Prostate gland (tissue), 2 donors: ENCODE measurements at regions not wholly inside any gene's neighbourhood (a gene's known extent, or its start where the extent isn't known, plus 50 kb on each side); places are given as distances from the start of the nearest gene placed in this dataset.

Source experiments
- DNase-seq: peaks from one replicate; pipeline ENCODE4 v3.0.0-alpha.2; 2019; ENCODE audit warnings: low spot score
- H3K27ac ChIP-seq, 2 donors: fragments of 200-600 bp; sonication (generic); 2 replicates each; pipeline ENCODE4 v1.5.1; 2017 to 2019
- H3K27me3 ChIP-seq: fragments of 200-600 bp; sonication (generic); replicated peaks from 2 replicates; pipeline ENCODE4 v1.5.1; 2019; ENCODE audit not compliant: insufficient read depth
- H3K36me3 ChIP-seq, 2 donors: fragments of 200-600 bp; sonication (generic); 1 replicate in 1 of 2; 2 replicates in 1 of 2; pipeline versions ENCODE4 v1.5.1 to v1.8.1; 2017 to 2019
- H3K4me1 ChIP-seq: fragments of 200-600 bp; sonication (generic); replicated peaks from 2 replicates; pipeline ENCODE4 v1.5.1; 2019
- H3K4me3 ChIP-seq, 2 donors: fragments of 200-600 bp; sonication (generic); 2 replicates each; pipeline ENCODE4 v1.5.1; 2017 to 2019
- H3K9me3 ChIP-seq: fragments of 200-600 bp; sonication (generic); 2 replicates; pipeline ENCODE4 v1.5.1; 2017
- POLR2A ChIP-seq: fragments of 450-650 bp; IDR thresholded peaks from one replicate; pipeline ENCODE4 v1.6.1; 2016; ENCODE audit warnings: antibody characterized with exemption, mild to moderate bottlenecking
- POLR2AphosphoS5 ChIP-seq: sonication (generic); formaldehyde crosslinking; IDR thresholded peaks from one replicate; pipeline ENCODE4 v1.6.1; 2017; ENCODE audit warnings: antibody characterized with exemption
- WGBS: methylation state at CpG from one replicate; pipeline ENCODE4 v1.1.5; 2018; 5-methylcytosine and 5-hydroxymethylcytosine counted together
- intact Hi-C: fragments of 100-400 bp; cut with DNase I; formaldehyde crosslinking; loops from one replicate; pipeline ENCODE4 v1.14.2; 2022
- TF ChIP-seq, protein P1 (sequence below), 4 experiments: fragments of 200-600 bp in 2 of 4; fragments of 450-650 bp in 2 of 4; sonication (generic) in 2 of 4; IDR thresholded peaks; 1 replicate in 3 of 4; 2 replicates in 1 of 4; pipeline ENCODE4 v1.5.1; 2016 to 2019; ENCODE audit warnings: antibody characterized with exemption in 4 of 4, mild to moderate bottlenecking in 2 of 4, moderate library complexity in 2 of 4

GRCh38 chr12:88940854-88941253 lies 360.6 kb upstream of the KITLG start:
- TF ChIP-seq POLR2A (no peak), POLR2AphosphoS5 (no peak)
- TF ChIP-seq, protein P1, sequence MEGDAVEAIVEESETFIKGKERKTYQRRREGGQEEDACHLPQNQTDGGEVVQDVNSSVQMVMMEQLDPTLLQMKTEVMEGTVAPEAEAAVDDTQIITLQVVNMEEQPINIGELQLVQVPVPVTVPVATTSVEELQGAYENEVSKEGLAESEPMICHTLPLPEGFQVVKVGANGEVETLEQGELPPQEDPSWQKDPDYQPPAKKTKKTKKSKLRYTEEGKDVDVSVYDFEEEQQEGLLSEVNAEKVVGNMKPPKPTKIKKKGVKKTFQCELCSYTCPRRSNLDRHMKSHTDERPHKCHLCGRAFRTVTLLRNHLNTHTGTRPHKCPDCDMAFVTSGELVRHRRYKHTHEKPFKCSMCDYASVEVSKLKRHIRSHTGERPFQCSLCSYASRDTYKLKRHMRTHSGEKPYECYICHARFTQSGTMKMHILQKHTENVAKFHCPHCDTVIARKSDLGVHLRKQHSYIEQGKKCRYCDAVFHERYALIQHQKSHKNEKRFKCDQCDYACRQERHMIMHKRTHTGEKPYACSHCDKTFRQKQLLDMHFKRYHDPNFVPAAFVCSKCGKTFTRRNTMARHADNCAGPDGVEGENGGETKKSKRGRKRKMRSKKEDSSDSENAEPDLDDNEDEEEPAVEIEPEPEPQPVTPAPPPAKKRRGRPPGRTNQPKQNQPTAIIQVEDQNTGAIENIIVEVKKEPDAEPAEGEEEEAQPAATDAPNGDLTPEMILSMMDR (IDR thresholded peaks at IDR 0.05), result no peak

DNA sequence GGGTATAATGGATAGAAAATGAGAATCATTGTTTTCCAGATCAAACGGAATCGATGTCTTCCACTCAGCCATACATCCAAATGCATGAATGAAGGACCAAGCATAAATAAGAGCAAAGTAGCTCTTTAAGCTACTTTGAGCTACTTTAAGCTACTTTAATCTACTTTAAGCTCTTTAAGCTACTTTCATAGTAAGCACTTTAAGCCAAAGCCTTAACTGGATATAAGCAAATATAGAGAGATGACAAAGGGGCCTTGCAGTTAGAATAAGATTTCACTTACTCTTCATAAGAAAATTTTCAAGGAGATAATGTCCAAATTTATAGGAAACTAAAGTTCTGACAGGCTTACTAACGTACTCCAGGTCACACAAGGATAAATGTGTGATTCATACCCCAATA lies 355.6 kb upstream of the KITLG start:
- no peak for DNase-seq
- no peaks in the 10 kb centered on the region for H3K27me3 ChIP-seq
- TF ChIP-seq POLR2A, result no peak
- TF ChIP-seq, protein P1 (IDR thresholded peaks at IDR 0.05), result no peak
- no peak for TF ChIP-seq POLR2AphosphoS5
- intact Hi-C loops, result no loop called here
- no peak overlapping the region for H3K4me3 ChIP-seq
- H3K9me3 ChIP-seq, result no peaks in the 10 kb centered on the region
- 86% methylated on average over 3 of the region's 3 CpGs for WGBS
- no peak overlapping the region for H3K27ac ChIP-seq
- no peaks in the 10 kb centered on the region for H3K4me1 ChIP-seq
- no peaks in the 10 kb centered on the region for H3K36me3 ChIP-seq

More at GRCh38 chr12:88940854-88941253, 360.6 kb upstream of the KITLG start:
- H3K4me1 ChIP-seq, result no peaks in the 10 kb centered on the region
- H3K4me3 ChIP-seq, result no peak overlapping the region
- no peak for DNase-seq
- H3K36me3 ChIP-seq, result no peaks in the 10 kb centered on the region
- 75% methylated on average over 2 of the region's 2 CpGs for WGBS
- H3K27ac ChIP-seq, result no peak overlapping the region
- intact Hi-C loops, result no loop called here
- no peaks in the 10 kb centered on the region for H3K27me3 ChIP-seq
- no peaks in the 10 kb centered on the region for H3K9me3 ChIP-seq

DNA sequence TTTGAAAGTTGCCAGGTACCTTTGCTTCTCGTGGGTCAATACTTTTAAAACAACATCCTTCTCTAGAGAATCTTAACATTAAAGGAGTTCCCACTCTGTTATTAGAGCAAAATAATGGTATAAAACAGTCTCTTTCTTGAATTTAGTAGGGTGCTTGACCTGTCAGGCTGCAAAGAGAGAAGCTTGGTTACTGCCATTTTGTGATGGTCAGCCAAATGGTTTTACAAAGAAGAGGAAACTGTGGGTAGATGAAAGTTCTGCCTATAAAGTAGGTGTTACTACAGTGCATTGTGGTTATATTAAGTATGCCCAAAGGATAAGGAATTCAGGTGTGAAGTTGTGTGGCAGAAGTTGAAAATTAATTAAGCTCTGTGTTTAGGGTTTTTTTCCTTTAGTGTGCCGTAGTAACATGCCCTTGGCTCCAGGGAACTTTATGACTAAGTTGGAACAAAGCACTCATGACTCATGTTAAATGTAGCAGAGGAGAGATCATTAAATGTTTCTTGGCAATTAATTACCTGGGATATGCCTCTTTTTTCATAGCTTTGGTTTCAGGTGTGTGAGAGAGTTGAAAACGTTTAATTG lies 354.0 kb upstream of the KITLG start:
- H3K36me3 ChIP-seq, result no peaks in the 10 kb centered on the region
- no peak overlapping the region for H3K27ac ChIP-seq
- peak; percentile 18 for TF ChIP-seq POLR2AphosphoS5
- TF ChIP-seq, protein P1 (IDR thresholded peaks at IDR 0.05), result no peak
- intact Hi-C loops, result no loop called here
- H3K27me3 ChIP-seq, result no peaks in the 10 kb centered on the region
- no peak overlapping the region for H3K4me3 ChIP-seq
- H3K9me3 ChIP-seq, result no peaks in the 10 kb centered on the region
- H3K4me1 ChIP-seq, result no peaks in the 10 kb centered on the region
- WGBS, result 57% methylated on average over 3 of the region's 3 CpGs
- DNase-seq, result no peak

- Histone ChIP-seq H3K27me3 (no peaks in the 10 kb centered on the region), H3K4me3 (no peak overlapping the region), H3K9me3 (no peaks in the 10 kb centered on the region), H3K27ac (no peak overlapping the region), H3K4me1 (no peaks in the 10 kb centered on the region), H3K36me3 (no peaks in the 10 kb centered on the region)
- TF ChIP-seq POLR2AphosphoS5, result no peak
- TF ChIP-seq, protein P1 (IDR thresholded peaks at IDR 0.05), result no peak
- no peak for TF ChIP-seq POLR2A
- intact Hi-C loops, result no loop called here
- DNase-seq, result no peak
- 92% methylated on average over 2 of the region's 2 CpGs for WGBS
These were observed 352.2 kb upstream of the KITLG start for GRCh38 chr12:88932457-88932856.

GRCh38 chr12:88931598-88931997 lies 351.3 kb upstream of the KITLG start:
- no peaks in the 10 kb centered on the region for H3K36me3 ChIP-seq
- no peak overlapping the region for H3K27ac ChIP-seq
- 53% methylated on average over 3 of the region's 3 CpGs for WGBS
- intact Hi-C loops, result no loop called here
- no peaks in the 10 kb centered on the region for H3K27me3 ChIP-seq
- no peaks in the 10 kb centered on the region for H3K9me3 ChIP-seq
- no peak for DNase-seq
- no peaks in the 10 kb centered on the region for H3K4me1 ChIP-seq
- TF ChIP-seq POLR2AphosphoS5, result no peak
- TF ChIP-seq, protein P1 (IDR thresholded peaks at IDR 0.05), result no peak
- TF ChIP-seq POLR2A, result no peak
- no peak overlapping the region for H3K4me3 ChIP-seq
